SK-N-SH treated with all-trans-retinoic acid at 6 μM for 48 hours (cell line): ENCODE measurements at regions not wholly inside any gene's neighbourhood (a gene's known extent, or its start where the extent isn't known, plus 50 kb on each side); places are given as distances from the start of the nearest gene placed in this dataset.
A peak's percentile ranks its signal among the peaks of the same experiment; 100 is the strongest.

ENCODE experiments used
- ATAC-seq: fragments of 200-7000 bp; cut with Tn5 transposase; 3 replicates; pipeline ENCODE4 v1.9.1; 2020; ENCODE audit warnings: mild to moderate bottlenecking, moderate library complexity
- ARNTL ChIP-seq: fragments of 450-650 bp; formaldehyde crosslinking; IDR thresholded peaks from 2 replicates; pipeline ENCODE4 v1.5.0; 2020; ENCODE audit warnings: low read depth, mild to moderate bottlenecking, moderate library complexity, borderline replicate concordance
- BACH2 ChIP-seq: fragments of 250-450 bp; sonication (Bioruptor Pico); IDR thresholded peaks from 2 replicates; pipeline ENCODE4 v1.9.0; 2021; ENCODE audit warnings: mild to moderate bottlenecking, borderline replicate concordance
- CREB5 ChIP-seq: fragments of 250-450 bp; sonication (Bioruptor Pico); IDR thresholded peaks from 2 replicates; pipeline ENCODE4 v1.5.1; 2020; ENCODE audit warnings: low read depth, mild to moderate bottlenecking, moderate library complexity
- CSDC2 ChIP-seq: fragments of 250-450 bp; sonication (Bioruptor Pico); IDR thresholded peaks from 2 replicates; pipeline ENCODE4 v1.5.0; 2020; ENCODE audit warnings: mild to moderate bottlenecking, moderate library complexity
- ESRRG ChIP-seq: fragments of 250-450 bp; sonication (Bioruptor Pico); IDR thresholded peaks from 2 replicates; pipeline ENCODE4 v1.6.1; 2021; ENCODE audit warnings: mild to moderate bottlenecking
- ISL1 ChIP-seq: fragments of 250-450 bp; sonication (Bioruptor Pico); IDR thresholded peaks from 2 replicates; pipeline ENCODE4 v2.1.2; 2022; ENCODE audit warnings: mild to moderate bottlenecking, moderate library complexity
- OSR1 ChIP-seq: fragments of 250-450 bp; sonication (Bioruptor Pico); IDR thresholded peaks from 2 replicates; pipeline ENCODE4 v1.8.0; 2022; ENCODE audit warnings: moderate library complexity, mild to moderate bottlenecking, inconsistent platforms
- PATZ1 ChIP-seq: fragments of 250-450 bp; sonication (Bioruptor Pico); IDR thresholded peaks from 2 replicates; pipeline ENCODE4 v1.8.0; 2020; ENCODE audit warnings: mild to moderate bottlenecking, moderate library complexity, borderline replicate concordance
- POU6F1 ChIP-seq: fragments of 250-450 bp; sonication (Bioruptor Pico); IDR thresholded peaks from 2 replicates; pipeline ENCODE4 v1.8.0; 2021; ENCODE audit warnings: low read depth, mild to moderate bottlenecking, moderate library complexity, borderline replicate concordance
- PPARA ChIP-seq: fragments of 250-450 bp; sonication (Bioruptor Pico); IDR thresholded peaks from 2 replicates; pipeline ENCODE4 v1.5.0; 2020; ENCODE audit warnings: mild to moderate bottlenecking, borderline replicate concordance
- SNAI2 ChIP-seq: fragments of 250-450 bp; sonication (Bioruptor Pico); IDR thresholded peaks from 2 replicates; pipeline ENCODE4 v1.5.0; 2020; ENCODE audit warnings: mild to moderate bottlenecking, moderate library complexity
- TCF4 ChIP-seq: fragments of 250-450 bp; sonication (Bioruptor Pico); IDR thresholded peaks from 2 replicates; pipeline ENCODE4 v1.8.0; 2021; ENCODE audit warnings: mild to moderate bottlenecking, moderate library complexity, borderline replicate concordance
- TOX ChIP-seq: fragments of 250-450 bp; sonication (Bioruptor Pico); IDR thresholded peaks from 2 replicates; pipeline ENCODE4 v1.8.0; 2021; ENCODE audit warnings: mild to moderate bottlenecking, moderate library complexity, borderline replicate concordance
- ZC3H10 ChIP-seq: fragments of 250-450 bp; sonication (Bioruptor Pico); IDR thresholded peaks from 2 replicates; pipeline ENCODE4 v1.5.1; 2021; ENCODE audit warnings: mild to moderate bottlenecking, moderate library complexity
- ZFP30 ChIP-seq: fragments of 450-650 bp; formaldehyde crosslinking; IDR thresholded peaks from 2 replicates; pipeline ENCODE4 v1.5.0; 2022; ENCODE audit warnings: mild to moderate bottlenecking, moderate library complexity
- ZNF565 ChIP-seq: fragments of 450-650 bp; formaldehyde crosslinking; conservative IDR thresholded peaks from 2 replicates; pipeline ENCODE4 v1.5.0; 2020; ENCODE audit warnings: low read depth, mild to moderate bottlenecking, moderate library complexity
- ZNF70 ChIP-seq: fragments of 450-650 bp; formaldehyde crosslinking; IDR thresholded peaks from 2 replicates; pipeline ENCODE4 v1.5.0; 2020; ENCODE audit warnings: mild to moderate bottlenecking, moderate library complexity
- ZNF8 ChIP-seq: fragments of 450-650 bp; formaldehyde crosslinking; IDR thresholded peaks from 2 replicates; pipeline ENCODE4 v1.5.0; 2020; ENCODE audit warnings: mild to moderate bottlenecking, moderate library complexity
- TF ChIP-seq, protein P1 (sequence below): fragments of 250-450 bp; sonication (Bioruptor Pico); IDR thresholded peaks from 2 replicates; pipeline ENCODE4 v1.5.0; 2020; ENCODE audit warnings: mild to moderate bottlenecking, moderate library complexity
- TF ChIP-seq, protein P2 (sequence below): fragments of 250-450 bp; sonication (Bioruptor Pico); IDR thresholded peaks from 2 replicates; pipeline ENCODE4 v1.5.1; 2021; ENCODE audit warnings: mild to moderate bottlenecking, moderate library complexity

GRCh38 chr2:209208211-209208610 lies 215.6 kb upstream of the MAP2 start:
- peak; percentile 51; the same call in 1 of the 3 replicates for ATAC-seq
- TF ChIP-seq ZFP30 (CRISPR knock-in tag) (no peak), ESRRG (CRISPR knock-in tag) (no peak), CSDC2 (no peak), ZNF565 (CRISPR knock-in tag) (no peak), ZNF8 (CRISPR knock-in tag) (no peak), PATZ1 (no peak), CREB5 (CRISPR knock-in tag) (no peak), PPARA (CRISPR knock-in tag) (no peak), TOX (CRISPR knock-in tag) (no peak), TCF4 (CRISPR knock-in tag) (no peak), ZNF70 (CRISPR knock-in tag) (no peak), BACH2 (CRISPR knock-in tag) (no peak), OSR1 (CRISPR knock-in tag) (no peak), SNAI2 (no peak), POU6F1 (CRISPR knock-in tag) (no peak)
- TF ChIP-seq, protein P1, sequence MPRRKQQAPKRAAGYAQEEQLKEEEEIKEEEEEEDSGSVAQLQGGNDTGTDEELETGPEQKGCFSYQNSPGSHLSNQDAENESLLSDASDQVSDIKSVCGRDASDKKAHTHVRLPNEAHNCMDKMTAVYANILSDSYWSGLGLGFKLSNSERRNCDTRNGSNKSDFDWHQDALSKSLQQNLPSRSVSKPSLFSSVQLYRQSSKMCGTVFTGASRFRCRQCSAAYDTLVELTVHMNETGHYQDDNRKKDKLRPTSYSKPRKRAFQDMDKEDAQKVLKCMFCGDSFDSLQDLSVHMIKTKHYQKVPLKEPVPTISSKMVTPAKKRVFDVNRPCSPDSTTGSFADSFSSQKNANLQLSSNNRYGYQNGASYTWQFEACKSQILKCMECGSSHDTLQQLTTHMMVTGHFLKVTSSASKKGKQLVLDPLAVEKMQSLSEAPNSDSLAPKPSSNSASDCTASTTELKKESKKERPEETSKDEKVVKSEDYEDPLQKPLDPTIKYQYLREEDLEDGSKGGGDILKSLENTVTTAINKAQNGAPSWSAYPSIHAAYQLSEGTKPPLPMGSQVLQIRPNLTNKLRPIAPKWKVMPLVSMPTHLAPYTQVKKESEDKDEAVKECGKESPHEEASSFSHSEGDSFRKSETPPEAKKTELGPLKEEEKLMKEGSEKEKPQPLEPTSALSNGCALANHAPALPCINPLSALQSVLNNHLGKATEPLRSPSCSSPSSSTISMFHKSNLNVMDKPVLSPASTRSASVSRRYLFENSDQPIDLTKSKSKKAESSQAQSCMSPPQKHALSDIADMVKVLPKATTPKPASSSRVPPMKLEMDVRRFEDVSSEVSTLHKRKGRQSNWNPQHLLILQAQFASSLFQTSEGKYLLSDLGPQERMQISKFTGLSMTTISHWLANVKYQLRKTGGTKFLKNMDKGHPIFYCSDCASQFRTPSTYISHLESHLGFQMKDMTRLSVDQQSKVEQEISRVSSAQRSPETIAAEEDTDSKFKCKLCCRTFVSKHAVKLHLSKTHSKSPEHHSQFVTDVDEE (CRISPR knock-in tag) = no peak
- TF ChIP-seq, protein P2, sequence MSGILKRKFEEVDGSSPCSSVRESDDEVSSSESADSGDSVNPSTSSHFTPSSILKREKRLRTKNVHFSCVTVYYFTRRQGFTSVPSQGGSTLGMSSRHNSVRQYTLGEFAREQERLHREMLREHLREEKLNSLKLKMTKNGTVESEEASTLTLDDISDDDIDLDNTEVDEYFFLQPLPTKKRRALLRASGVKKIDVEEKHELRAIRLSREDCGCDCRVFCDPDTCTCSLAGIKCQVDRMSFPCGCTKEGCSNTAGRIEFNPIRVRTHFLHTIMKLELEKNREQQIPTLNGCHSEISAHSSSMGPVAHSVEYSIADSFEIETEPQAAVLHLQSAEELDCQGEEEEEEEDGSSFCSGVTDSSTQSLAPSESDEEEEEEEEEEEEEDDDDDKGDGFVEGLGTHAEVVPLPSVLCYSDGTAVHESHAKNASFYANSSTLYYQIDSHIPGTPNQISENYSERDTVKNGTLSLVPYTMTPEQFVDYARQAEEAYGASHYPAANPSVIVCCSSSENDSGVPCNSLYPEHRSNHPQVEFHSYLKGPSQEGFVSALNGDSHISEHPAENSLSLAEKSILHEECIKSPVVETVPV = no peak

DNA sequence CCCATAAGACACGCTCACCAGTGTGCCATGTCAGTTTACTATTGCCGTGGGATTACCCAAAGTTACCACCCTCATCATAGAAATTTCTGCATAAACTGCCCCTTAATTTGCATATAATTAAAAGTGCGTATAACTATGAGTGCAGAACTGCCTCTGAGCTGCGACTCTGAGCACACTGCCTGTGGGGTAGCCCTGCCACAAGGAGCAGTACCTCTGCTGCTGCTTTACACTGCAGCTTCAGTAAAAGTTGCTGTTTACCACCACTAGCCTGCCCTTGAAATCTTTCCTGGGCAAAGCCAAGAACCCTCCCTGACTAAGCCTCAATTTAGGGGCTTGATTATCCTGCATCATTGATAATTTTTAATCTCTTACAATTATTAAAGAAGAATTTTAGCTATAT lies 213.9 kb upstream of the MAP2 start:
- ATAC-seq = no peak
- no peak for TF ChIP-seq ZNF565 (CRISPR knock-in tag)
- TF ChIP-seq CREB5 (CRISPR knock-in tag) = no peak
- TF ChIP-seq ISL1 (CRISPR knock-in tag) = no peak
- no peak for TF ChIP-seq CSDC2
- TF ChIP-seq PATZ1 = no peak
- no peak for TF ChIP-seq PPARA (CRISPR knock-in tag)
- no peak for TF ChIP-seq OSR1 (CRISPR knock-in tag)
- no peak for TF ChIP-seq ARNTL
- no peak for TF ChIP-seq TOX (CRISPR knock-in tag)
- TF ChIP-seq ZC3H10 = no peak
- TF ChIP-seq SNAI2 = no peak
- no peak for TF ChIP-seq ESRRG (CRISPR knock-in tag)
- TF ChIP-seq ZNF8 (CRISPR knock-in tag) = no peak
- no peak for TF ChIP-seq ZFP30 (CRISPR knock-in tag)
- no peak for TF ChIP-seq BACH2 (CRISPR knock-in tag)
- TF ChIP-seq, all 23 proteins: peak for 0
